ENCODE measurements at regions not wholly inside any gene's neighbourhood (a gene's known extent, or its start where the extent isn't known, plus 50 kb on each side); places are given as distances from the start of the nearest gene placed in this dataset.

DNA sequence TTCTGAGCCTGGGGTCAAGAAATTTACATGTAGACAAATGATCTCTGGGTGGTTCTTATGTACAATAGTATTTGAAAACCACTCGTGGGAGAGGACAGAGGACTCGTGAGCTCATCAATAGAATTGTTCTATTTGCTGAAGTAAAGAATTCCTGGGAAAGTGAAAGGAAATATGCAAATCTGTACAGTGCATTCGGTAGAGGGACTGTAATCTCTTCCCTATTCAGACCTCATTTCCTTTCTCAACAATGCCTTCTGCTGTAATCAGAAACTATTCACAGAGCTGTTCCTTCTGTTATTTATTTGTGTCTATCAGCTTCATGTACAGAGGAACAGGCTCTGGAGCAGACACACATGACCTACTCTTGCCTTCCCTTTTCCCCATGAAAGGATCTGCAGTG, 709.4 kb upstream of the KIRREL3 start:
- H3K4me2 ChIP-seq = no peak overlapping the region
- H3K36me3 Mint-ChIP-seq (ENCODE audit: low read depth) = no peaks in the 10 kb centered on the region
- H3K4me1 Mint-ChIP-seq = no peaks in the 10 kb centered on the region
- H3K4me3 Mint-ChIP-seq = no peak overlapping the region
- H3F3A ChIP-seq (replicated peaks; ENCODE audit: low read depth) = no peaks in the 10 kb centered on the region
- no peak overlapping the region for H3K4me3 ChIP-seq
- ATAC-seq (no peak), DNase-seq (ENCODE audit: low spot score) (no peak)
- no peaks in the 10 kb centered on the region; the same call in 2 of the 3 replicates for H3K9me3 Mint-ChIP-seq
- H3K36me3 ChIP-seq (ENCODE audit: insufficient read depth) = no peaks in the 10 kb centered on the region
- H3K9me2 ChIP-seq (ENCODE audit: insufficient read depth) = peaks cover 10% of the 10 kb centered on the region; the same call in 1 of the 2 replicates
- no peak overlapping the region for H2AFZ ChIP-seq
- no peak for TF ChIP-seq CREB1 (CRISPR knock-in tag; IDR thresholded peaks at IDR 0.05; ENCODE audit: low read depth)
- TF ChIP-seq ZNF114 (CRISPR knock-in tag; IDR thresholded peaks at IDR 0.05) = no peak
- no peak for TF ChIP-seq EZH2phosphoT487 (IDR thresholded peaks at IDR 0.05; ENCODE audit: unreplicated experiment)
- TF ChIP-seq, protein P1, sequence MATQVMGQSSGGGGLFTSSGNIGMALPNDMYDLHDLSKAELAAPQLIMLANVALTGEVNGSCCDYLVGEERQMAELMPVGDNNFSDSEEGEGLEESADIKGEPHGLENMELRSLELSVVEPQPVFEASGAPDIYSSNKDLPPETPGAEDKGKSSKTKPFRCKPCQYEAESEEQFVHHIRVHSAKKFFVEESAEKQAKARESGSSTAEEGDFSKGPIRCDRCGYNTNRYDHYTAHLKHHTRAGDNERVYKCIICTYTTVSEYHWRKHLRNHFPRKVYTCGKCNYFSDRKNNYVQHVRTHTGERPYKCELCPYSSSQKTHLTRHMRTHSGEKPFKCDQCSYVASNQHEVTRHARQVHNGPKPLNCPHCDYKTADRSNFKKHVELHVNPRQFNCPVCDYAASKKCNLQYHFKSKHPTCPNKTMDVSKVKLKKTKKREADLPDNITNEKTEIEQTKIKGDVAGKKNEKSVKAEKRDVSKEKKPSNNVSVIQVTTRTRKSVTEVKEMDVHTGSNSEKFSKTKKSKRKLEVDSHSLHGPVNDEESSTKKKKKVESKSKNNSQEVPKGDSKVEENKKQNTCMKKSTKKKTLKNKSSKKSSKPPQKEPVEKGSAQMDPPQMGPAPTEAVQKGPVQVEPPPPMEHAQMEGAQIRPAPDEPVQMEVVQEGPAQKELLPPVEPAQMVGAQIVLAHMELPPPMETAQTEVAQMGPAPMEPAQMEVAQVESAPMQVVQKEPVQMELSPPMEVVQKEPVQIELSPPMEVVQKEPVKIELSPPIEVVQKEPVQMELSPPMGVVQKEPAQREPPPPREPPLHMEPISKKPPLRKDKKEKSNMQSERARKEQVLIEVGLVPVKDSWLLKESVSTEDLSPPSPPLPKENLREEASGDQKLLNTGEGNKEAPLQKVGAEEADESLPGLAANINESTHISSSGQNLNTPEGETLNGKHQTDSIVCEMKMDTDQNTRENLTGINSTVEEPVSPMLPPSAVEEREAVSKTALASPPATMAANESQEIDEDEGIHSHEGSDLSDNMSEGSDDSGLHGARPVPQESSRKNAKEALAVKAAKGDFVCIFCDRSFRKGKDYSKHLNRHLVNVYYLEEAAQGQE (IDR thresholded peaks at IDR 0.05; ENCODE audit: unreplicated experiment) = no peak
- TF ChIP-seq NANOG (IDR thresholded peaks at IDR 0.05; ENCODE audit: borderline replicate concordance) = no peak
- TF ChIP-seq, protein P2, sequence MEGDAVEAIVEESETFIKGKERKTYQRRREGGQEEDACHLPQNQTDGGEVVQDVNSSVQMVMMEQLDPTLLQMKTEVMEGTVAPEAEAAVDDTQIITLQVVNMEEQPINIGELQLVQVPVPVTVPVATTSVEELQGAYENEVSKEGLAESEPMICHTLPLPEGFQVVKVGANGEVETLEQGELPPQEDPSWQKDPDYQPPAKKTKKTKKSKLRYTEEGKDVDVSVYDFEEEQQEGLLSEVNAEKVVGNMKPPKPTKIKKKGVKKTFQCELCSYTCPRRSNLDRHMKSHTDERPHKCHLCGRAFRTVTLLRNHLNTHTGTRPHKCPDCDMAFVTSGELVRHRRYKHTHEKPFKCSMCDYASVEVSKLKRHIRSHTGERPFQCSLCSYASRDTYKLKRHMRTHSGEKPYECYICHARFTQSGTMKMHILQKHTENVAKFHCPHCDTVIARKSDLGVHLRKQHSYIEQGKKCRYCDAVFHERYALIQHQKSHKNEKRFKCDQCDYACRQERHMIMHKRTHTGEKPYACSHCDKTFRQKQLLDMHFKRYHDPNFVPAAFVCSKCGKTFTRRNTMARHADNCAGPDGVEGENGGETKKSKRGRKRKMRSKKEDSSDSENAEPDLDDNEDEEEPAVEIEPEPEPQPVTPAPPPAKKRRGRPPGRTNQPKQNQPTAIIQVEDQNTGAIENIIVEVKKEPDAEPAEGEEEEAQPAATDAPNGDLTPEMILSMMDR (conservative IDR thresholded peaks at IDR 0.05; ENCODE audit: low read depth in 2 of 2) = no peak
- no peak for TF ChIP-seq ZNF331 (CRISPR knock-in tag; IDR thresholded peaks at IDR 0.05; ENCODE audit: low read depth)
- no peak for TF ChIP-seq POLR2AphosphoS5 (IDR thresholded peaks at IDR 0.05; ENCODE audit: low read depth)
- no peaks in the 10 kb centered on the region for H3K4me1 ChIP-seq (ENCODE audit: insufficient read depth)
- H3K27ac ChIP-seq (ENCODE audit: low read depth) = no peak overlapping the region
- peaks cover 1% of the 10 kb centered on the region for H3K27me3 Mint-ChIP-seq (ENCODE audit: insufficient read depth, low read depth, poor library complexity)
- H3K27me3 ChIP-seq (ENCODE audit: insufficient read depth) = no peaks in the 10 kb centered on the region
- H3K79me2 ChIP-seq (replicated peaks; ENCODE audit: insufficient read depth) = no peaks in the 10 kb centered on the region
- H4K20me1 ChIP-seq (replicated peaks; ENCODE audit: insufficient read depth) = no peaks in the 10 kb centered on the region
- no peak overlapping the region for H3K27ac Mint-ChIP-seq

DNA sequence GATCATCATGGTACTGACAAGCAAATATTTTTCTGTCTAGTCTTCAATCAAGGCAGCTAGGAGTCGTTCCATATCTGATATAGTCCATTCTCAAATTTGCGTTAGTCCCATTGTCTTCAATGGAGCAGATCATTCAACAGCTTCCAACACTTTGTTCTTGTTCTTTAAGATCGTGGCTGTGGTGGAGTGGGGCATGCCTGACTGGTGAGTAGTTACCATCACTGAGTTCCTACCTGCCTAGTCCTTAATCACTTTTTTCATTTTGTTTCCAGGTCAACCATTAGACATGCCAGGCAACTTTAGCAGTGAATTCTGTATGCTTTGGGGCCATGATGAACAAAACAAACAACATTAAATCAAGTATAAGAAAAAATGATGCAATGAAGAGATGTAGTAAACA, 693.1 kb upstream of the KIRREL3 start:
- Histone ChIP-seq H3K27ac (ENCODE audit: low read depth) (no peak overlapping the region), H3K4me2 (no peak overlapping the region), H3K4me1 (ENCODE audit: insufficient read depth) (no peaks in the 10 kb centered on the region), H3K79me2 (replicated peaks; ENCODE audit: insufficient read depth) (no peaks in the 10 kb centered on the region), H3K36me3 (ENCODE audit: insufficient read depth) (no peaks in the 10 kb centered on the region), H3F3A (replicated peaks; ENCODE audit: low read depth) (no peaks in the 10 kb centered on the region), H2AFZ (no peak overlapping the region), H4K20me1 (replicated peaks; ENCODE audit: insufficient read depth) (no peaks in the 10 kb centered on the region), H3K9me2 (ENCODE audit: insufficient read depth) (peaks cover 6% of the 10 kb centered on the region), H3K4me3 (no peak overlapping the region), H3K27me3 (ENCODE audit: insufficient read depth) (no peaks in the 10 kb centered on the region)
- Mint-ChIP-seq H3K4me3 (no peak overlapping the region), H3K27me3 (ENCODE audit: insufficient read depth, low read depth, poor library complexity) (no peaks in the 10 kb centered on the region), H3K36me3 (ENCODE audit: low read depth) (no peaks in the 10 kb centered on the region), H3K9me3 (no peaks in the 10 kb centered on the region), H3K4me1 (no peaks in the 10 kb centered on the region), H3K27ac (no peak overlapping the region)
- ATAC-seq (no peak), DNase-seq (ENCODE audit: low spot score) (no peak)
- TF ChIP-seq CREB1 (CRISPR knock-in tag; IDR thresholded peaks at IDR 0.05; ENCODE audit: low read depth) (no peak), EZH2 (IDR thresholded peaks at IDR 0.05; ENCODE audit: low read depth, unreplicated experiment) (no peak), ZNF331 (CRISPR knock-in tag; IDR thresholded peaks at IDR 0.05; ENCODE audit: low read depth) (no peak)
- TF ChIP-seq, protein P3, sequence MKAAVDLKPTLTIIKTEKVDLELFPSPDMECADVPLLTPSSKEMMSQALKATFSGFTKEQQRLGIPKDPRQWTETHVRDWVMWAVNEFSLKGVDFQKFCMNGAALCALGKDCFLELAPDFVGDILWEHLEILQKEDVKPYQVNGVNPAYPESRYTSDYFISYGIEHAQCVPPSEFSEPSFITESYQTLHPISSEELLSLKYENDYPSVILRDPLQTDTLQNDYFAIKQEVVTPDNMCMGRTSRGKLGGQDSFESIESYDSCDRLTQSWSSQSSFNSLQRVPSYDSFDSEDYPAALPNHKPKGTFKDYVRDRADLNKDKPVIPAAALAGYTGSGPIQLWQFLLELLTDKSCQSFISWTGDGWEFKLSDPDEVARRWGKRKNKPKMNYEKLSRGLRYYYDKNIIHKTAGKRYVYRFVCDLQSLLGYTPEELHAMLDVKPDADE (IDR thresholded peaks at IDR 0.05) = no peak

Measured in GM23338 (cell line).